HepG2 (cell line): ENCODE measurements at regions not wholly inside any gene's neighbourhood (a gene's known extent, or its start where the extent isn't known, plus 50 kb on each side); places are given as distances from the start of the nearest gene placed in this dataset.

ENCODE experiments used
- ATAC-seq: fragments of 200-7000 bp; cut with Tn5 transposase; 3 replicates; pipeline ENCODE4 v1.9.1; 2020; ENCODE audit warnings: mild to moderate bottlenecking, moderate library complexity
- BruUV-seq: library from RNA; stranded (reverse); fragments of 400-500 nt; replicated peaks from 2 replicates; lab custom pipeline; 2021; lab: Mats Ljungman, UMichigan
- CTCF ChIA-PET: fragments of 300-600 bp; formaldehyde crosslinking; extraction: SDS; loops from one replicate; lab custom pipeline; 2021; ENCODE audit warnings: low total read pairs, inconsistent platforms, low intra/inter-chr PET ratio; lab: Yijun Ruan, JAX
- POLR2A ChIA-PET: fragments of 350-600 bp; sonication (Branson Sonifier 250); formaldehyde crosslinking; loops from one replicate; lab custom pipeline; 2020; ENCODE audit warnings: antibody characterized with exemption, inconsistent platforms; lab: Yijun Ruan, JAX
- DNase-seq: peaks from one replicate; pipeline ENCODE4 v3.0.0-alpha.2; 2015; ENCODE audit warnings: low spot score
- FAIRE-seq: peaks from 3 replicates; lab custom pipeline; 2011; peaks lifted over from hg19 to GRCh38; lab: Jason Lieb, UNC
- H2AFZ ChIP-seq: one replicate; pipeline ENCODE4 v1.6.1; 2011; ENCODE audit warnings: low read length, inconsistent platforms
- H3K27ac ChIP-seq: fragments of 300-600 bp; 3 replicates; pipeline ENCODE4 v1.8.0; 2011; ENCODE audit warnings: mixed run types, mild to moderate bottlenecking, mixed read lengths, low read length, inconsistent platforms; ENCODE audit not compliant: insufficient read depth; ENCODE audit errors: extremely low read length
- H3K27me3 ChIP-seq, 2 experiments: fragments of 200-600 bp in 1 of 2; 2 replicates in 1 of 2; 3 replicates in 1 of 2; pipeline versions ENCODE4 v1.6.0 to v1.8.0; 2011; ENCODE audit warnings: low read length in 2 of 2, mild to moderate bottlenecking in 2 of 2, moderate library complexity in 2 of 2, inconsistent platforms in 1 of 2; ENCODE audit not compliant: insufficient read depth in 2 of 2, control insufficient read depth in 1 of 2
- H3K36me3 ChIP-seq, 2 experiments: fragments of 200-600 bp in 1 of 2; replicated peaks in 1 of 2; 2 replicates in 1 of 2; 3 replicates in 1 of 2; pipeline versions ENCODE4 v1.5.1 to v1.8.0; 2011; ENCODE audit warnings: low read length in 2 of 2, inconsistent platforms in 1 of 2; ENCODE audit not compliant: insufficient read depth in 2 of 2, control insufficient read depth in 1 of 2
- H3K4me1 ChIP-seq: 2 replicates; pipeline ENCODE4 v1.5.1; 2012; ENCODE audit warnings: low read length, inconsistent platforms; ENCODE audit not compliant: insufficient read depth
- H3K4me2 ChIP-seq: 2 replicates; pipeline ENCODE4 v1.6.0; 2011; ENCODE audit warnings: low read depth, low read length, inconsistent platforms
- H3K4me3 ChIP-seq, 3 experiments: fragments of 200-600 bp in 1 of 3; sonication (generic), shearing (Covaris generic) in 1 of 3; replicated peaks in 1 of 3; 2 replicates each; pipeline ENCODE4 v1.5.1; 2011 to 2016; ENCODE audit warnings: low read length in 3 of 3, inconsistent platforms in 2 of 3, low read depth in 2 of 3, mild to moderate bottlenecking in 2 of 3, control low read depth in 1 of 3, mixed read lengths in 1 of 3; ENCODE audit not compliant: insufficient read depth in 1 of 3
- H3K79me2 ChIP-seq: one replicate; pipeline ENCODE4 v1.6.1; 2011; ENCODE audit warnings: low read length, inconsistent platforms; ENCODE audit not compliant: insufficient read depth
- H3K9ac ChIP-seq: 2 replicates; pipeline ENCODE4 v1.6.0; 2011; ENCODE audit warnings: mild to moderate bottlenecking, low read depth, low read length, inconsistent platforms; ENCODE audit not compliant: insufficient read depth
- H3K9me3 ChIP-seq: 2 replicates; pipeline ENCODE4 v1.5.1; 2012; ENCODE audit warnings: mild to moderate bottlenecking, low read length
- H4K20me1 ChIP-seq: 2 replicates; pipeline ENCODE4 v1.6.0; 2011; ENCODE audit warnings: inconsistent platforms, mild to moderate bottlenecking, low read length, moderate library complexity; ENCODE audit not compliant: insufficient read depth
- CHD4 ChIP-seq: fragments of 200-600 bp; sonication (generic); IDR thresholded peaks from 2 replicates; pipeline ENCODE4 v1.7.0; 2017; ENCODE audit warnings: mild to moderate bottlenecking, low read length, borderline replicate concordance
- HIVEP1 ChIP-seq: sonication (generic); formaldehyde crosslinking; IDR thresholded peaks from 2 replicates; pipeline ENCODE4 v1.4.0; 2020; ENCODE audit warnings: mild to moderate bottlenecking, missing genetic modification reagents
- KDM5A ChIP-seq: fragments of 200-600 bp; sonication (generic); IDR thresholded peaks from 2 replicates; pipeline ENCODE4 v1.7.0; 2018; ENCODE audit warnings: antibody characterized with exemption, mild to moderate bottlenecking, low read length, borderline replicate concordance
- MAF1 ChIP-seq: sonication (generic); formaldehyde crosslinking; IDR thresholded peaks from 2 replicates; pipeline ENCODE4 v1.5.0; 2020; ENCODE audit warnings: missing genetic modification reagents, borderline replicate concordance
- MED1 ChIP-seq: sonication (generic); formaldehyde crosslinking; IDR thresholded peaks from 2 replicates; pipeline ENCODE4 v1.4.0; 2020; ENCODE audit warnings: missing genetic modification reagents
- NR0B2 ChIP-seq: sonication (generic); formaldehyde crosslinking; IDR thresholded peaks from 2 replicates; pipeline ENCODE4 v1.4.0; 2020; ENCODE audit warnings: mild to moderate bottlenecking, missing genetic modification reagents
- ZC3H13 ChIP-seq: sonication (generic); formaldehyde crosslinking; IDR thresholded peaks from 2 replicates; pipeline ENCODE4 v1.8.1; 2023; ENCODE audit warnings: mild to moderate bottlenecking, missing genetic modification reagents, moderate library complexity
- ZKSCAN1 ChIP-seq: fragments of 150-350 bp; IDR thresholded peaks from 2 replicates; pipeline ENCODE4 v1.6.1; 2014; ENCODE audit warnings: low read length
- ZKSCAN5 ChIP-seq: sonication (generic); formaldehyde crosslinking; IDR thresholded peaks from 2 replicates; pipeline ENCODE4 v1.5.1; 2020; ENCODE audit warnings: mild to moderate bottlenecking, missing genetic modification reagents
- ZNF281 ChIP-seq: sonication (generic); formaldehyde crosslinking; IDR thresholded peaks from 2 replicates; pipeline ENCODE4 v1.4.0; 2020; ENCODE audit warnings: missing genetic modification reagents, borderline replicate concordance
- ZNF543 ChIP-seq: sonication (generic); formaldehyde crosslinking; IDR thresholded peaks from 2 replicates; pipeline ENCODE4 v1.4.0; 2020; ENCODE audit warnings: mild to moderate bottlenecking, missing genetic modification reagents
- ZNF557 ChIP-seq: sonication (generic); formaldehyde crosslinking; IDR thresholded peaks from 2 replicates; pipeline ENCODE4 v1.4.0; 2020; ENCODE audit warnings: missing genetic modification reagents
- ZNF619 ChIP-seq: sonication (generic); formaldehyde crosslinking; IDR thresholded peaks from 2 replicates; pipeline ENCODE4 v1.4.0; 2020; ENCODE audit warnings: mild to moderate bottlenecking, missing genetic modification reagents
- WGBS: methylation state at CpG from one replicate; pipeline ENCODE4 v1.1.6; 2017; ENCODE audit warnings: low lambda C conversion rate; 5-methylcytosine and 5-hydroxymethylcytosine counted together
- in situ Hi-C: cut with HindIII; loops from 2 replicates; pipeline ENCODE4 v1.10.0; 2017; ENCODE audit warnings: low pct_unique_long_range_greater_than_20kb; ENCODE audit not compliant: extremely low pct_ligation_motif_present
- intact Hi-C: fragments of 100-400 bp; cut with micrococcal nuclease; formaldehyde crosslinking; loops from one replicate; pipeline ENCODE4 v1.10.0; 2022; ENCODE audit not compliant: unreplicated experiment
- TF ChIP-seq, protein P1 (sequence below): sonication (generic); formaldehyde crosslinking; IDR thresholded peaks from 2 replicates; pipeline ENCODE4 v1.4.0; 2020; ENCODE audit warnings: mild to moderate bottlenecking, missing genetic modification reagents
- TF ChIP-seq, protein P2 (sequence below): sonication (generic); formaldehyde crosslinking; IDR thresholded peaks from 2 replicates; pipeline ENCODE4 v1.4.0; 2020; ENCODE audit warnings: mild to moderate bottlenecking, missing genetic modification reagents
- TF ChIP-seq, protein P3 (sequence below): sonication (generic); formaldehyde crosslinking; conservative IDR thresholded peaks from 2 replicates; pipeline ENCODE4 v1.8.1; 2023; ENCODE audit warnings: missing genetic modification reagents

DNA sequence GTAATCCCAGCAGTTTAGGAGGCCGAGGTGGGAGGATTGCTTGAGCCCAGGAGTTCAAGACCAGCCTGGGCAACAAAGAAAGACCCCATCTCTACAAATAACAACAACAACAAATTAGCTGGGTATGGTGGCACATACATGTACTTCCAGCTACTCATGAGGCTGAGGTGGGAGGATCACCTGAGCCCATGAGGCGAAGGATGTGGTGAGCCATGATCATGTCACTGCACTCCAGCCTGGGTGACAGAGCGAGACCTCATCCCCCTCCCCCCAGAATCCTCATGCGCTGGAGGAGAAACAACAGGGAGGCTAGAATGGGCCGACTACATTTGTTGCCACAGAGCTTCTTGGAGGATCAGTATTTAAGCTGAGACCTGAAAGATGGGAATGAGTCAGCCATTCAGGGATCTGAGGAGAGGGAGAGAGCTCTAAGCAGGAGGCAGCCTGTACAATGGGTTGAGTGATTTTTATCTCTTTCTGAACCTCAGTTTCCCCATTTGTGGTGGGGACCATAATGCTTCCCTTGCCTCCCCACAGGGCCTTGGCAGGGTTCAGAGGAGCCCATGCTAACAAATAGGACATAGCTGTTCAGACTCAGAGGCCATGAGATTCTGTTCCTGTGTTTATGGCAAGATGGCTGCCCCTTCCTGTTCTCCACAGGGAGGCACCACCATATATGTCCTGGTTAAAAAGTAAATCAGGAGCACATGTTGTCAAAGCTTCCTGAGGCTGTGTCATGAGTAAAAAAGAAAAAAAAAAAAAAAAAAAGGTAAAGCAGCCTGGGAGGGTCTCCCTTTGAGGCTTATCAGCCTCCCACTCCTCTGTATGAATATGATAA, 131.4 kb upstream of the HAAO start:
- Histone ChIP-seq H4K20me1 (no peaks in the 10 kb centered on the region), H3K36me3 (no peaks in the 10 kb centered on the region), H3K9me3 (no peaks in the 10 kb centered on the region), H3K4me2 (peak overlapping the region; percentile 98), H2AFZ (no peak overlapping the region), H3K9ac (peak overlapping the region; percentile 73), H3K79me2 (no peaks in the 10 kb centered on the region), H3K27me3 (peaks cover 0 to 7% of the 10 kb centered on the region in 2 experiments; a peak in 2 of 5 replicates), H3K4me1 (peaks cover 77% of the 10 kb centered on the region), H3K4me3 (no peak overlapping the region), H3K27ac (no peak overlapping the region)
- BruUV-seq, result no TSS peak
- DNase-seq (no peak), FAIRE-seq (no peak), ATAC-seq (no peak)
- ChIA-PET CTCF (no interaction called here), POLR2A (interaction anchor here (4.5 to 10.9 kb wide), 2 partner anchors 19 to 51 kb away, joined by 27 to 169 read pairs; no protein-coding TSS in a partner anchor)
- intact Hi-C loops (loop anchor here (2.0 kb wide), 1 partner anchor 17 kb away; no protein-coding TSS in a partner anchor), in situ Hi-C loops (no loop called here)
- WGBS, result 80% methylated on average over 5 of the region's 5 CpGs
- TF ChIP-seq ZNF619 (CRISPR knock-in tag) (no peak), ZKSCAN1 (0 out of 2 replicates have a peak, but pooled peaks have one; percentile 23), KDM5A (no peak), MAF1 (CRISPR knock-in tag) (no peak), ZC3H13 (CRISPR knock-in tag) (no peak), HIVEP1 (CRISPR knock-in tag) (0 out of 2 replicates have a peak, but pooled peaks have one; percentile 54), ZNF557 (CRISPR knock-in tag) (no peak), ZNF281 (CRISPR knock-in tag) (no peak), ZKSCAN5 (CRISPR knock-in tag) (0 out of 2 replicates have a peak, but pooled peaks have one; percentile 14), MED1 (0 out of 2 replicates have a peak, but pooled peaks have one; percentile 13), NR0B2 (CRISPR knock-in tag) (peak; percentile 56; the same call in 1 of the 2 replicates), CHD4 (0 out of 2 replicates have a peak, but pooled peaks have one; percentile 34), ZNF543 (CRISPR knock-in tag) (no peak)
- TF ChIP-seq, protein P1, sequence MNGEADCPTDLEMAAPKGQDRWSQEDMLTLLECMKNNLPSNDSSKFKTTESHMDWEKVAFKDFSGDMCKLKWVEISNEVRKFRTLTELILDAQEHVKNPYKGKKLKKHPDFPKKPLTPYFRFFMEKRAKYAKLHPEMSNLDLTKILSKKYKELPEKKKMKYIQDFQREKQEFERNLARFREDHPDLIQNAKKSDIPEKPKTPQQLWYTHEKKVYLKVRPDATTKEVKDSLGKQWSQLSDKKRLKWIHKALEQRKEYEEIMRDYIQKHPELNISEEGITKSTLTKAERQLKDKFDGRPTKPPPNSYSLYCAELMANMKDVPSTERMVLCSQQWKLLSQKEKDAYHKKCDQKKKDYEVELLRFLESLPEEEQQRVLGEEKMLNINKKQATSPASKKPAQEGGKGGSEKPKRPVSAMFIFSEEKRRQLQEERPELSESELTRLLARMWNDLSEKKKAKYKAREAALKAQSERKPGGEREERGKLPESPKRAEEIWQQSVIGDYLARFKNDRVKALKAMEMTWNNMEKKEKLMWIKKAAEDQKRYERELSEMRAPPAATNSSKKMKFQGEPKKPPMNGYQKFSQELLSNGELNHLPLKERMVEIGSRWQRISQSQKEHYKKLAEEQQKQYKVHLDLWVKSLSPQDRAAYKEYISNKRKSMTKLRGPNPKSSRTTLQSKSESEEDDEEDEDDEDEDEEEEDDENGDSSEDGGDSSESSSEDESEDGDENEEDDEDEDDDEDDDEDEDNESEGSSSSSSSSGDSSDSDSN (CRISPR knock-in tag), result peak; percentile 37; the same call in 1 of the 2 replicates
- TF ChIP-seq, protein P2, sequence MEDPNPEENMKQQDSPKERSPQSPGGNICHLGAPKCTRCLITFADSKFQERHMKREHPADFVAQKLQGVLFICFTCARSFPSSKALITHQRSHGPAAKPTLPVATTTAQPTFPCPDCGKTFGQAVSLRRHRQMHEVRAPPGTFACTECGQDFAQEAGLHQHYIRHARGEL (CRISPR knock-in tag), result 0 out of 2 replicates have a peak, but pooled peaks have one; percentile 47
- TF ChIP-seq, protein P3, sequence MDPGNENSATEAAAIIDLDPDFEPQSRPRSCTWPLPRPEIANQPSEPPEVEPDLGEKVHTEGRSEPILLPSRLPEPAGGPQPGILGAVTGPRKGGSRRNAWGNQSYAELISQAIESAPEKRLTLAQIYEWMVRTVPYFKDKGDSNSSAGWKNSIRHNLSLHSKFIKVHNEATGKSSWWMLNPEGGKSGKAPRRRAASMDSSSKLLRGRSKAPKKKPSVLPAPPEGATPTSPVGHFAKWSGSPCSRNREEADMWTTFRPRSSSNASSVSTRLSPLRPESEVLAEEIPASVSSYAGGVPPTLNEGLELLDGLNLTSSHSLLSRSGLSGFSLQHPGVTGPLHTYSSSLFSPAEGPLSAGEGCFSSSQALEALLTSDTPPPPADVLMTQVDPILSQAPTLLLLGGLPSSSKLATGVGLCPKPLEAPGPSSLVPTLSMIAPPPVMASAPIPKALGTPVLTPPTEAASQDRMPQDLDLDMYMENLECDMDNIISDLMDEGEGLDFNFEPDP (CRISPR knock-in tag), result 0 out of 2 replicates have a peak, but pooled peaks have one; percentile 22
